ENCODE measurements at regions not wholly inside any gene's neighbourhood (a gene's known extent, or its start where the extent isn't known, plus 50 kb on each side); places are given as distances from the start of the nearest gene placed in this dataset.

- Histone ChIP-seq H4K5ac (ENCODE audit: low read depth, low read length) (no peak overlapping the region), H4K8ac (ENCODE audit: low read depth in 2 of 2, low read length in 2 of 2) (no peak overlapping the region), H3K4ac (ENCODE audit: low read depth, low read length) (no peak overlapping the region), H2BK5ac (ENCODE audit: low read depth, low read length, poor library complexity, severe bottlenecking) (no peak overlapping the region), H3K79me1 (ENCODE audit: low read depth in 1 of 2, low read length in 2 of 2) (no peaks in the 10 kb centered on the region), H3K18ac (ENCODE audit: low read depth, low read length) (no peak overlapping the region), H3K14ac (replicated peaks; ENCODE audit: low read depth, low read length) (no peak overlapping the region), H3K27me3 (ENCODE audit: control insufficient read depth, insufficient read depth, low read length) (no peaks in the 10 kb centered on the region), H2AFZ (replicated peaks; ENCODE audit: low read length, poor library complexity) (no peak overlapping the region), H3K4me1 (ENCODE audit: control insufficient read depth, insufficient read depth, low read length) (no peaks in the 10 kb centered on the region), H3K4me3 (ENCODE audit: insufficient read depth, low read depth, low read length) (no peak overlapping the region), H2BK20ac (ENCODE audit: low read depth, low read length) (no peak overlapping the region), H2BK15ac (ENCODE audit: low read depth, low read length) (no peak overlapping the region), H2BK120ac (ENCODE audit: low read depth, low read length) (no peak overlapping the region), H3K36me3 (ENCODE audit: control insufficient read depth, insufficient read depth, low read length) (no peaks in the 10 kb centered on the region), H3K9me3 (ENCODE audit: control insufficient read depth, insufficient read depth, low read length) (peaks cover 3% of the 10 kb centered on the region; the same call in 1 of the 2 replicates), H3K23ac (ENCODE audit: low read depth, low read length) (no peak overlapping the region), H2AK9ac (replicated peaks; ENCODE audit: low read depth, low read length, poor library complexity) (no peak overlapping the region), H3K4me2 (ENCODE audit: low read depth, low read length) (no peak overlapping the region), H4K91ac (ENCODE audit: insufficient read depth, low read depth, low read length) (no peak overlapping the region), H3K56ac (ENCODE audit: extremely low read depth, insufficient read depth, low read length) (no peak overlapping the region), H3K9me1 (ENCODE audit: insufficient read depth, low read length) (no peaks in the 10 kb centered on the region), H4K20me1 (ENCODE audit: insufficient read depth, low read length) (no peaks in the 10 kb centered on the region), H2AK5ac (ENCODE audit: low read depth, low read length) (no peak overlapping the region), H3K27ac (ENCODE audit: insufficient read depth, low read length) (no peak overlapping the region), H3K9ac (ENCODE audit: low read depth, low read length) (no peak overlapping the region)
- in situ Hi-C loops (cut with MboI; ENCODE audit: low sequenced_read_pairs): no loop called here
- TF ChIP-seq POLR2A (IDR thresholded peaks at IDR 0.05; ENCODE audit: low read depth, low read length) (no peak), MAZ (IDR thresholded peaks at IDR 0.05; ENCODE audit: borderline replicate concordance, low read depth, low read length) (no peak), NFE2L2 (IDR thresholded peaks at IDR 0.05; ENCODE audit: low read depth, low read length) (no peak), RFX5 (IDR thresholded peaks at IDR 0.05; ENCODE audit: low read depth, low read length) (no peak), SMC3 (IDR thresholded peaks at IDR 0.05; ENCODE audit: low read depth, low read length) (no peak), ELK1 (IDR thresholded peaks at IDR 0.05; ENCODE audit: borderline replicate concordance, low read depth, low read length) (no peak), USF2 (IDR thresholded peaks at IDR 0.05; ENCODE audit: low read depth, low read length) (no peak), MXI1 (IDR thresholded peaks at IDR 0.05; ENCODE audit: borderline replicate concordance, low read depth, low read length) (no peak), CHD1 (IDR thresholded peaks at IDR 0.05; ENCODE audit: low read depth, low read length) (no peak), BHLHE40 (IDR thresholded peaks at IDR 0.05; ENCODE audit: low read depth, low read length) (no peak), MAFK (IDR thresholded peaks at IDR 0.05; ENCODE audit: low read depth, low read length) (no peak), CTCF (conservative IDR thresholded peaks at IDR 0.05; ENCODE audit: low read depth, low read length) (no peak), FOS (IDR thresholded peaks at IDR 0.05; ENCODE audit: low read depth, low read length) (no peak), RCOR1 (IDR thresholded peaks at IDR 0.05; ENCODE audit: insufficient replicate concordance, low read length) (no peak), CEBPB (IDR thresholded peaks at IDR 0.05; ENCODE audit: low read depth, low read length) (no peak), RAD21 (IDR thresholded peaks at IDR 0.05; ENCODE audit: low read length) (no peak)
- dilution Hi-C loops (cut with HindIII; ENCODE audit: low sequenced_read_pairs, unreplicated experiment): no loop called here
- intact Hi-C loops (cut with micrococcal nuclease): no loop called here
- ATAC-seq (ENCODE audit: low read depth): no peak
- ChIA-PET POLR2A (ENCODE audit: unreplicated experiment) (no interaction called here), CTCF (no interaction called here)
- no TSS peak for BruUV-seq (replicated peaks)
- no CpG with 5 or more reads among the region's 2 CpGs for WGBS, 2 experiments (ENCODE audit: extremely low coverage in 2 of 2, insufficient read length in 1 of 2)
- DNase-seq: no peak
Measured at GRCh38 chr7:52705768-52706167, 329.7 kb upstream of the POM121L12 start.
